Stimulated activated CD4-positive, alpha-beta T cell treated with anti-CD3 and anti-CD28 coated beads, Interleukin-12 subunit alpha, Interleukin-12 subunit beta, amount 100 ng/mL, for 24 hours (primary cell): ENCODE measurements at regions not wholly inside any gene's neighbourhood (a gene's known extent, or its start where the extent isn't known, plus 50 kb on each side); places are given as distances from the start of the nearest gene placed in this dataset.

ENCODE experiments used
- DNase-seq, 2 experiments: peaks; one replicate each; pipeline ENCODE4 v3.0.0-alpha.2; 2020; ENCODE audit warnings: low read depth in 2 of 2

DNA sequence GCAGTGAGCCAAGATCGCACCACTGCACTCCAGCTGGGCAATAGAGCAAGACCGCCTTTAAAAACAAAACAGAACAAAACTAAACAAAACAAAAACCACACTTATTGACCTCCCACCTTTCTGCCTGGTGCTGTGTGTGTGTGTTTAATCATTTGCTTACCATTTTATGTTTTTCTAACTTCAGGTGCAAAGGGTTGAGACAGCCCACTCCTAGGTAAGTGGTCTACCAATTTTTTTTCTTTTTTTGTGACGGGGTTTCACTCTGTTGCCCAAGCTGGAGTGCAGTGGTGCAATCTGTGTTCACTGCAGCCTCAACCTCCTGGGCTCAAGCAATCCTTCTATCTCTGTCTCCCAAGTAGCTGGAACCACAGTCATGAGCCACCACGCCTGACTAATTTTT is 65.8 kb downstream of the SALL1 start:
- DNase-seq: no peak

DNA sequence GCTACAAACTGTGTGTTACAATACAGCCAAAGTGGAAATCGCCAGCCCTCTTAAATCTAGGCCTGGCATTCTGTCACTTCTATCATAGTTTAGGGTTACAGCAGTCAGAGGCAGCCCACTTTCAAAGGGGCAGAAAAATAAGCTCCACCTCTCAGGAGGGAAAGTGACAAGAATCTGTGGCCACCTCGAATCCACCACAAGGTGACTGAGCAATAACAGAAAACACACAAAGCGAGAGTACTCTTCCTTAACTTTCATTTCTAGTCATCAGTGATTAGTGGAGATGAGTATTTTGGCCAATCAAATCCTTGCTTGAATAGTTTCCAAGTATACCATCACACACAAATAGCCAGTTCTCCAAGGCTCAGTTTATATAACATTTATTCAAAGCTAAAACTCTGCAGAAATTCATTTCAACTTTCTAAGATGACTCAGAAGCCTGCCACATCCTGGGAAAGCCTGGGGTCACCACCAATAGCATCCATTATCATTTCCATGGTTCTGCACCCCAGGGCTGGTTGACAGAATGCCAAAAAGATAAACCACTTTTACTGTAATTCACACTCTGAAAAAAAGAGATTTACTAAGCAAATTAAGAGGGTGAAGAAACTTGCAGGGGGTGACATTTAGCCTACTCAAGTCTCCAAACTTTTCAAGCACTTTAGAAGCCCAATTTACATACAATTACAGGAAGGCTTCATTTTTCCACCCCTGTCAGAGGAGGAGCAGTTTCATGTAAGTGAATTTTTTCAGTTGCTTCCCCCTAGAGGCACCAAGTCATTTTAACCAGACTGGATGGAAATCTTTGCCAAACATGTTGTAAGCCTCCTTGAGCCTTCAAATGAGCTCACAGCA is 66.8 kb downstream of the SALL1 start:
- no peak for DNase-seq

DNA sequence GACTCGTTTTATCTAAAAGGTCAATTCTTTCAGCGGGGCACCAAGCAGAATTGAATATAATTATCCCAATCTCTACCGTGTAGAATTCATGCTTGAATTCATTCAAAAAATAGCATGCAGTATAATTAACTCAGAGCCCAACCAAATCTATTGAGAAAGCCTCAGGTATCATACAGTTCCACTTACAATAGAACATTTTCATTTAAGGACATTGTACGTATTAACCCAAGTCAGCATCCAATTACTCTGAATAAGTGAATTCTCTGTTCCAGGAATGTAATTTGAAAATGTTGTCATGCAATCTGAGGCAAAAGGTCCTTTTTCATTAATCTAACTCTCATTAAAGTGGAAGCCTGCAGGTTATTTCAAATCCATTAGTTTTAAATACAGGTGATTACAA is 78.5 kb downstream of the SALL1 start:
- no peak for DNase-seq

DNA sequence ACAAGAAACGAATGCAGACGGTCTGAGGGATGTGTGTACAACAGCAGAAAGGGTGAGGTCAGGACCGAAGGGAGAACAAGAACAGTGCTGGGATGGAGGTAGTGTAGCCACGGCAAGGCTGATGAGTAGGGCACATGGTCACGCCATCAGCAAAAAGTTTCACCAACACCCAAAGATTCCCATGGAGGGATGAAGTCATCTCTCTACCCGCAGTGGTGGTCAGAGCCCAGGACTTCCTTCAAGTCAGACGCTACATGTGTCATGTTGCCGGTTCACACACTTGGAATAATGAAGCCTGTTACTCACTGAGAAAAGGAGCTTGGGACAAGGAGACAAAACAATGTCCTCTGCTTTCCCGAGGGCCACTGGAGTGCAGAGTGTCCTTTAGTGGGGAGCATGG is 79.7 kb downstream of the SALL1 start:
- DNase-seq: no peak

DNA sequence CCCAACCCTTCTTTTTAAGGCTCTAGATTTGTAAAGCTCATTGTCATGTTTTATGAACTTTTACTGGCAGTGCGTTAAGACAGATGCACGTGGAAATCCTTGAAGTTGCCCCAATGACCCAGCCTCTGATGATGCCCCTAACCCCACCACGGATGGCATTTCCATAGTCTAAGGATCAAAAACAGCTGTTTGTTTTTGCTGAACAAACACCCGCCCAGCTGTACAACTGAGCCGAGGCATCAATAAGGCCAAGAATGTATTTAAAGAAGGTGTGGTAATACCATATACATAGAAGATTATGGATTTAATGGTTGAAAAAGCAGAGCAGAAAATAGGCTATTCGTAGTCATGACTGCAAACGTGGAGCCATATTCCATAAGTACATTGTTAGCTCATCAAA is 83.7 kb downstream of the SALL1 start:
- DNase-seq: no peak

DNA sequence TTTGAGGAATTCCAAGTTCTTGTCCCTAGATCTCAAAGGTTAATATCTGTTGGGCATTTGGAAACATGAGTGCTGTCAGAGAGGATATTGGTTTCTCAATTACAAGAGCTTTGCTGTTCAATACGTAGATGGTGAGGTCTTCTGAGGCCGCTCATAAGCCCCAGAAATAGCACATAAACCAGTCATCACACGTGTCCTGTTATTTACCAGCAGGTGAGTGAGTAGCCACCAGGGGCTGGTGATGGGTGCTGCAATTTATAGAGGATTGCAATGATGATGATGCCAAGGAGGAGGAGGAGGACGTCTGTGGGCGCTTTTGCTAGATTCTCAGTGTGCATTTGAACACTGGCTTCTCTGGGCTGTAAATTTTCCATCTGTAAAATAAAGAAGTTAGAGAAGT is 89.0 kb downstream of the SALL1 start:
- no peak for DNase-seq

DNA sequence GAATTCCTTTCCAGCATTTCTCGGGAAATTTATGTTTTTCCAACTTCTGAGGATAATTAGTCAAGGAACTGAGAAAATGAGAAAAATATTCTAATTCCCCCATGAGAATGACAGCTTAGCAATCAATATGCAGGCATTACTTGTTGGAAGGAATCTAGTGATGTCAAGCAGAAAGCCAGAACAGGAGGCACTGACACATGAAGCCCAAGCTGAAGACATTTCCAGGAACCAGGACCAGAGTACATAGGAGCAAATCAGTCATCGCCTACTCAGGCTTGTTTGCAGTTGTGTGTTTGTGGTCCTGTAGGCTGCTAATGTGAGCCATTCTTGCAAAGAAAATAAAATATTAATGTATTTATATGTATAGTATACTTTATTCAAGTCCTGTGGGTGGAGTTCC is 89.7 kb downstream of the SALL1 start:
- no peak for DNase-seq

DNA sequence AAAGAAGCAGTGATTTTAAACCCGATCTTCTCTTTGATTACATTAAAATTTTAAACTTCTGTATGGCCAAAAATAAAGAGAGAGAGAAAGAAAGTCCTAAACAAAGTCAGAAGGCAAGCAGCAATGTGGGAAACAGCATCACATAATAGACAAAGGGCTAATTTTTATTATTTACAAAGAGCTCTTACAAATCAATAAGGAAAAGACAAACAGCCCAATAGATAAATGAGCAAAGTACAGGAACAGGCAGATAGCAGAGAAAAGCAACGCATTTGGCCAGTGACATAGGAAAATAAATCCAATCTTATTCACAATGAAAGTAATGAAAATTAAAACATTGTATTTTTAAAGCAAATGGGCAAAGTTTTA is 93.1 kb downstream of the SALL1 start:
- DNase-seq: no peak

DNA sequence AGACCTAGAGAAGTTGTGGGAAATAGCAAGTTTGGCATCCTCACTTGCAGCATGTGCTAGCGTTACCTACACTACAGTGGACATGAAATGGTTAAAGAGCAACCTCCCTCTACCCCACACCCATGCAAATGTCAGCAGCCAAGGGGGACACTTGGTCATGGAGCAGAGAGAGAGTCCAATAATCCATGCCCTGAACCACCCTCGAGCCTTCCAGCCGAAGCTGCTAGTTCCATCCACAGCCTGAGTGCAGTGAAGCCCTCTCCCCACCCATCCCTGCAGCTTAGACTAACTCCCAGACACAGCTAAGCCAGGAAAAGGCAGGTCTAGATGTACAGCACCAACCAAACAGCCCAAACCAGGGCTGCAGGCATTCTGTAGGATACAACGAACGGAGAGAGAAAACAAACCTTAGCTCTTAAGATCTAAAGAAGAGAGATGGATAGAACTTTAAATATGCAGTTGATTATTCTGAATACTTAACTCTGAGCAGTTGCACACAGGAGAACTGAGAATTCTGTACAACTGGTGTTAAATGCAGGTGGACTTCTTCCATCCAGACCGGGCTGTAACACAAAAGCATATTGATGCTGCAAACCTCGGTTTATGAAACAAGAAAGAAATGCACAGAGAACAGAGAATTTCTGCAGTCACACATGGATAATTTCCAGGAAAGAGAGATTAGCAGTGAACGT is 93.8 kb downstream of the SALL1 start:
- DNase-seq: no peak

DNA sequence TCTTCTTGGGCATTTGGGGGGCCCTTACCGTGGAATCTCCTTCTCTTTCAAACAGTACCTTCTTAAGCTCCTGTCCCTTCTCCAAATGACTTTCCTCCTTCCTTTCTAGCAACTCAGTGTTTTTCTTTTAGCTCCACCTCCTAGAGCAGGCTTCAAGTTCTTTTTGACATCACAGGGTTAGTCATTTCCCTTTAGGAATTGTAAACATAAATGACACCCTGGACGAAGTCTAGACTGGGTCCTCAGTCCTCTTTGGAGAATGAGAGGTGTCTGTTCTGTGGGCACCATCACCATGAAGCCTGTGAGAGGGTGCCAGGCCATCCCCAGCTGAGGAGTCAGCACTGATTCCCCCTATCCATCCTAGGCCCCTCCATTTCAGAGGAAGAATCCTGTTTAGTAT is 94.7 kb downstream of the SALL1 start:
- no peak for DNase-seq

DNA sequence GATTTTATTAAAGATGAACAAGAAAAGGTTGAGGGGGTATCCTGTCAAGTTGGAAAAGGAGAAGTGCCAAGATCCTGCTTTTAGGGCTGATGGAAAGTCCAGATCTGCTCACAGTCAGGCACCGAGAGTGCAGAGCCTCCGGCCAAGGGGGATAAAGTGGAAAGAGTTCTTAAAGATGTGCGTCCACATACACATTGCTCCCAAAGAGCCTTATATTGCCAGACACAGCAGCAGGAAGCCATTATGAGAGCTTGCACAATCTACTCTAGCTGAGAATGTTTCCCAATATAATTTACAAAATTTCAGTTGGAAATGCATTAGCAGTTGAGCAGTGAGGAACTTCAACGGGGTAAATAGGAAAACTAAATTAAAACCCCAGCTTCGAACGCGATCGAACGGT is 95.6 kb downstream of the SALL1 start:
- DNase-seq: no peak

DNA sequence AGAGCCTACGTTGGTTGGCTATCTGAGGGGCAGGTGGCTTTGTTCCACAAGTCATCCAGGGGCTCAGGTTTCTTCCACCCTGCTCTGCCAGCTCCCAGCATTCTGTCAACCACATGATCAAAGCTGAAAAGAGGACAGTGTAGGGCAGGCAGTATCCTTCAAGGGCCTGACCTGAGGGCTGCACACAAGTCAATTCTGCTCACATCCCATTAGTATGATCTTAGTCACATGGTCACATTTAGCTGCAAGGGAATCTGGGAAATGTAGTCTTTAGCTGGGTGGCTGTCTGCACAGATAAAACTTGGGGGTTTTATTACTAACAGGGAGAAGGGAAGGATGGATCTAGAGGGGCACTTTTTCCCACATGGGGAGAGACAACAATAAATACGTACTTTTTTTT is 97.3 kb downstream of the SALL1 start:
- no peak for DNase-seq

DNA sequence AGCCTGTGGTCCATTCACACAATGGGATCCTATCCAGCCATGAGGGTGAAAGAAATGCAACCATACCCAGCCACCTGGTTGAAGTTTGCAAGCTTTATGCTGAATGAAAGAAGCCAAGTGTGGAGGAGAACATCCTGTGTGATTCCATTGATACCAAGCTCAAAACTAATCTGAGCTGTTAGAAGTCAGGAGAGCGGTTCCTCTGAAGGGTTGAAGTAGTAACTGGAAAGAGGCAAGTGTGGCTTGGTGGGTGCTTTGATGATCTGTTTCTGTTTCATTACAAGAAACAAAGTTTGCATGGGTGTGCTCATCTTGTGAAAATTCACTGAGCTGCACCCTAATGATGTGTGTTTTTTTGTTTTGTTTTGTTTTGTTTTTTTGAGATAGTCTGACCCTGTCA is 99.4 kb downstream of the SALL1 start:
- no peak for DNase-seq

DNA sequence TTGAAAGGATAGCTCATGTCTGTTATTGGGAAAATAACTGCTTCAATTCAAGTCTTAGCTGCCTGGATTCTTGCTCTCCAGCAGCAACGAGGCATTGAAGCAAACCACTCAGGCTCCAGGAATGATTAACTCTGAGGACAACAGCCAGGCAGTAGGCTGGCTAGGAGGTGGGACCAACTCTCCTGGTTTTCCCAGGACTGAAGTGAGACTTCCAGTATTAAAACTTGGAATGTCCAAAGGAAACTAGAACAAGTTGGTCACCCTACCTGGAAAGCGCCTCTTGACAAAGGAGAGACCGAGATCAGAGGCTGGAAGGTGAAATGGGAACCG is 100.7 kb downstream of the SALL1 start:
- no peak for DNase-seq

DNA sequence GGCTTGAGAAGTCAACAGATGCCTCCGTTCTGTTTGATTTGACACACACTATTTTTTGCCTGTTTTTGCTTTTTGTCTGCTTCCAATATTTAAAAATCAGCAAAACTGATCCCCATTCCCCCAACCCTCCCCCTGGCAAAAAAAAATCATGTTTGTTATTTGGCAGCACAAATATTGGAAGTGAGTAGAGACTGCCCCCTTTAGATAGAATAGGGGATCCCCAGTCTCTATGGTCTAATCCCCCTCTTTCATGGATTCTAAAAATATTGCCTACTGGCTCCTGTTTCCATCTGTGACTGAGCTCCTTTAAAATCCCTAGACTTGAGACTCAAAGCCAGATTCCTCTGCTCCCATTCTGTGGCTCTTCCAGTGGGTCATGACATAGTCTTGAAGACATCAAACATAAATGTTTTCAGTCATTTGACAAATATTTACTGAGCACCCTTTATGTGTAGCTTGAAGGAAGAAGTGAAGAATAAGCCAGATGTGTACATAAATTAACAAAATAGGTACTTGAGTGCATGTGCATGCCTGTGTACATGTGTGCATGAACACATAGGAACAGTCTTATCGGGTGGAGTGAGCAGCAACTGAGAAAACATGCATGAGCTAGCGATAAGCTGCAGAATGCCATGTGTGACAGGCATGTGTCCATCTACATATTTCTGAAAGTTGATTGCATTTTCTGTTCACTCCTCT is 101.2 kb downstream of the SALL1 start:
- no peak for DNase-seq

DNA sequence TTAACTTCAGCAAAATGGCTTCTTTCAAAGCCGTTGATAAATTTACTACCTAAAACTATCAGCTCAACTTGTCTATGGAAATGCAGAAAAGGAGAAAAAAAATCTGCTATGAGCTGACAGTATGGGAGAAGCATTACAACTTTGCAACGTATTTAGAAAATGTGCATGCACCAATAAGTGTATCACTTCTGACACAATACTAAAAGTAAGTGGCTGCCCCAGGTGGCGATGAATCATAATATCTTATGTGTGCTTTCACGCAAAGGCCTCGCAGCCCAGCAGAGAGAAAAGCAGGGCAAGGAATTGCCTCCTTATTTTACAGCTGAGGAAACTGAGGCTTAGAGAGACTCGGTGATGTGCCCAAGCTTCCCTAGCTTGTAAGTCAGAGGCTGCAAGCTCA is 101.8 kb downstream of the SALL1 start:
- DNase-seq: no peak

DNA sequence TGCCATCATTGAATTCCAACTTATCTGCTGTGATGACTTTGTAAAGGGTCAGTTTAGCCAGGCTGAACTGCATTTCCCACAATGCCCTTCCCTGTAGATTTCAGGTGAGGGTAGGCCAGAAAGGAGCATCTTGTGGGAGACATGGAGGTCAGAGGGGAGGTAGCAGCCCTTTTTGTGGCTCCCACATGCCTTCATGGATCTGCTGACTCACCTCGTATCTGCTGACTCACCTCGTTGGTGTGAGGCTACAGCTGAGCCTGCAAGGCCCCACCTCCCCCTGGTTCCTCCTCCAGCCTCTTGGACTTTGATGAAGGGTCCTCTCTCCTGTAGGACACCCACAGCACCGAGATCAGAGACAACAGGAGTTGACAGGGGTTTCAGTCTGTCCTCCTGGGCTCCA is 102.5 kb downstream of the SALL1 start:
- no peak for DNase-seq

DNA sequence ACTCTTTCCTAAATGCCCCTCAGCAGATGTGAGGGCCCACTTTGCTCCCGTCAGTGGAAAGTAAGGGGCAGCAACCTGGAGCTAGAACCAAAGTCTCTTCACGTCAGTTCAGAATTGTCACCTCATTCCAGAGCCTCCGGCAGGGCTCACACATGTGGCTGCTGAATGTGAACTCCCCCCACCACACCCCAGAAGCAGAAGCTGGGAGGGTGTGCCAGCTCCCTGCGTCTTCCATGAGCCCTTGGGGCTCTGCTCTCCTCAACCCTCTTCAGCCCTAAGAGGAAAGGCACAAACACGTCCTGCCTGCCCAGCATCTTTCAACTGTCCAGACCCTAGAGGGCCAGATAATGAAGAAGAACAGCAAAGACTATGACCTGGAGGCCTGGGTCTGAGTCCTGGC is 105.3 kb downstream of the SALL1 start:
- no peak for DNase-seq

DNA sequence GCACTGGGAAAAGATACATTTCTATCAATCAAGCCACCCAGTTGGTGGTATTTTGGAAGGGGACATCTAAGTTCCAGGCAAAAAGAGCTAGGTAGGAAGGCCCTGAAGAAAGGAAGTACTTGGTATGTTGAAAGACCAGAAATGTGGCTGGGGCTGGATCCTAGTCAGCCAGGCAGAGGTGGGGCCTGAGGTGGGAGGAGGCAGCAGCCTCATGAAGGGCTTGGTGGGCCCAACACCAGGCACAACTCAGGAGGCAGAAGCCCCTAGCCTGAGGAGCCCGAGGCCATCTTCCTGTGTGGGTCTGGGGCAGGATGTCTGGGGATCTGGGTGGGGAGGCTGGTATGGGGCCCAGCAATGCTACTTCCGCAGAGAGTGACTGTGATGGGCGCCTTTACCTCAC is 105.9 kb downstream of the SALL1 start:
- no peak for DNase-seq

DNA sequence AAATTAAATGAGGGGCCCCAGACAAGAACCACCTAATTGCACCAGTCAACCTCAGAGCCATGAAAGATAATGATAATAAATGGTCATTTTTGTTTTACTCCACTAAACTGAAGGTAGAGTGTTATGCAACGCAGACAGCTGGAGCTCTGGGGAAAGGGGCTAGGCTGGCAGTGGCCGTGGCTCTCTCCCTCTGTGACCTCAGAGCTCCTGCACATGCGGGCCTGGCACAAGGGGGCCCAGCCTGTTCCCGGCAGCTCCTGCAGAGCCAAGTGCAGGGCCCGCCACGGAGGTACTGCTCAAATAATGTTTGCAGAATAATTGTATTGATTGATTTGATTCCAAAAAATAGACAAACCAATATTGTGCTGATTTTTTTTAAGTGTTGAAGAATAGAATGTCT is 109.5 kb downstream of the SALL1 start:
- DNase-seq: no peak

DNA sequence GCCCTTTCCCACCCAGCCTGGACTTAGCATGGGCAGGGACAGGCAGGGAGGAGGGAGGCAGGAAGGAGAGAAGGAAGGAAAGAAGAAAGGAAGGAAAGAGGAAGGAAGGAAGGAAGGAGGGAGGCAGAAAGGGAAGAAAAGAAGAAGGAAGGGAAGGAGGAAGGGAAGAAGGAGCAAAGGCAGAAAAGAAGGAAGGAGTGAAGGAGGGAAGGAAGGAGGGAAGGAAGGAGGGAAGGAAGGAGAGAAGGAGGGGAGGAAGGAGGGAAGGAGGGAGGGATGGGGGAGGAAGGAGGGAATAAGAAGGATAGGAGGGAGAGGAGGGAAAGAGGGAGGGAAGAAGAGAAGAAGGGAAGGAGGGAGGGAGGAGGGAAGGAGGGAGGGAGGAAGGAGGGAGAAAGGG is 110.4 kb downstream of the SALL1 start:
- no peak for DNase-seq

DNA sequence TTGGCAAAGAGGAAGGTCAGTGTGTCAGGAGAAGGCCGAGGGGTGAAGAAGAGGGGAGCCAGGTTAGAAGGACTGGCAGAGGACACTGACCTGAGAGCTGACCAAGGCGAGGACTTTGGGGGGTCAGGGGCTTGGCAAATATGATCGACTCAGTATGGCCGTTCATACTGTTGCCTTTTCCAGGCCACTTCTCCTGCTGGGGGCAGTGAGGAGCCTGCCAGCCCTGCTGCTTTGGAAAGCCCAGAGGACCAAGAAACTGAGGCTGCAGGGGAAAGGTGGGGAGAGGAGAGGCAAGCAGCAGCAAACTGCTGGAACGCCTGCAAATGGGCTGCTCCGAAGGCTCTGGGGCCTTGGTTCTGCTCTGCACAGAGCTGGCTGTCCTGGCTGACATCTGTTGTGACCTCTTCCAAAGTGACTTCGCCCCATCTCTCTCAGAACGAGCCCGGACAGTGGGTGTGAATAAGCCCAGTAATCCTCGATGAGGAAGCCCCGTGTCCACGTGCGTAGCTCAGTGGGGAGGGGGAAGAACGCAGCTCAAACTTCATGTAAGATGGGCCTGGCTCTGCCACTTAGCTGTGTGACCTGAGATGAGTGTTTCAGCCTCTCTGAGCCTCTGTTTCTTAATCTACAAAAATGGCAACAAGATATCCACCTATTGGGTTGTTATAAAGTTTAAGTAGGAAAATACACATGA is 111.3 kb downstream of the SALL1 start:
- DNase-seq: no peak

DNA sequence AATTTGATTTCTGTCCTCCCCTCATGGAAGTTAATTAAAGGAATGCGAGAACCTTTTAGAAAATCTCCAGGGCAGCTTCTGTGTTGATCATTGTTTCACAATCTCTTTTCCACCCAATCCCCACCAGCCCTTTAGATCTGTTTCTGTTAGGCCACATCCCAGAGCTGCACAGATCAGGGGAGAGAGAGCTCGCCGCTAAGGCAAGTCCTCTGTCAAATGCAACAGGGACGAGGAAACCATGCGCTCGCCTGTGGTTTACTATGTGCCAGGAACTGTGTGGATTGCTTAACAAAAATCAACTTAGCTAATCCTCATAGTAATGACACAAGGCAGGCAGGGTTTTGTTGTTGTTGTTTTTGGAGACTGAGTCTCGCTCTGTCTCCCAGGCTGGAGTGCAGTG is 115.4 kb downstream of the SALL1 start:
- DNase-seq: no peak
